Embryonic facial prominence (tissue), 1 donor: ENCODE measurements at regions not wholly inside any gene's neighbourhood (a gene's known extent, or its start where the extent isn't known, plus 50 kb on each side); places are given as distances from the start of the nearest gene placed in this dataset.

Experiments
- DNase-seq: peaks from one replicate; pipeline ENCODE4 v3.0.0-alpha.2; 2016; ENCODE audit errors: extremely low spot score

GRCh38 chr9:89863141-89863540, 258.3 kb downstream of the GADD45G start:
- DNase-seq, result no peak

GRCh38 chr9:89863837-89864236, 259.0 kb downstream of the GADD45G start:
- DNase-seq, result no peak

GRCh38 chr9:89864257-89864656, 259.4 kb downstream of the GADD45G start:
- no peak for DNase-seq

GRCh38 chr9:89864731-89865130, 259.9 kb downstream of the GADD45G start:
- DNase-seq, result no peak

- DNase-seq, result no peak
These were observed 260.5 kb downstream of the GADD45G start for GRCh38 chr9:89865357-89865756.

- no peak for DNase-seq
These were observed 261.2 kb downstream of the GADD45G start for GRCh38 chr9:89865981-89866380.

- DNase-seq, result no peak
These were observed 261.9 kb downstream of the GADD45G start for GRCh38 chr9:89866701-89867100.

- no peak for DNase-seq
These were observed 263.3 kb downstream of the GADD45G start for GRCh38 chr9:89868100-89868499.

- DNase-seq, result no peak
These were observed 265.2 kb downstream of the GADD45G start for GRCh38 chr9:89869793-89870580.

- DNase-seq, result no peak
These were observed 267.1 kb downstream of the GADD45G start for GRCh38 chr9:89871871-89872331.

GRCh38 chr9:89872426-89872912, 267.7 kb downstream of the GADD45G start:
- no peak for DNase-seq

GRCh38 chr9:89872913-89873707, 268.3 kb downstream of the GADD45G start:
- DNase-seq, result no peak

GRCh38 chr9:89873801-89874200, 269.0 kb downstream of the GADD45G start:
- DNase-seq, result no peak

GRCh38 chr9:89874351-89875321, 269.8 kb downstream of the GADD45G start:
- DNase-seq, result no peak

- DNase-seq, result no peak
These were observed 272.5 kb downstream of the GADD45G start for GRCh38 chr9:89877051-89878002.

GRCh38 chr9:89878003-89878411, 273.2 kb downstream of the GADD45G start:
- no peak for DNase-seq

- DNase-seq, result no peak
These were observed 273.9 kb downstream of the GADD45G start for GRCh38 chr9:89878687-89879086.

- DNase-seq, result no peak
These were observed 274.5 kb downstream of the GADD45G start for GRCh38 chr9:89879276-89879675.

- no peak for DNase-seq
These were observed 274.9 kb downstream of the GADD45G start for GRCh38 chr9:89879701-89880100.

- DNase-seq, result no peak
These were observed 275.3 kb downstream of the GADD45G start for GRCh38 chr9:89880161-89880560.
